ENCODE measurements at regions not wholly inside any gene's neighbourhood (a gene's known extent, or its start where the extent isn't known, plus 50 kb on each side); places are given as distances from the start of the nearest gene placed in this dataset.
A peak's percentile ranks its signal among the peaks of the same experiment; 100 is the strongest.
"Not testable (repeated sequence)": the region's sequence is repeated elsewhere in the genome, so short reads cannot be mapped to it uniquely, and the experiment has no call there.

DNA sequence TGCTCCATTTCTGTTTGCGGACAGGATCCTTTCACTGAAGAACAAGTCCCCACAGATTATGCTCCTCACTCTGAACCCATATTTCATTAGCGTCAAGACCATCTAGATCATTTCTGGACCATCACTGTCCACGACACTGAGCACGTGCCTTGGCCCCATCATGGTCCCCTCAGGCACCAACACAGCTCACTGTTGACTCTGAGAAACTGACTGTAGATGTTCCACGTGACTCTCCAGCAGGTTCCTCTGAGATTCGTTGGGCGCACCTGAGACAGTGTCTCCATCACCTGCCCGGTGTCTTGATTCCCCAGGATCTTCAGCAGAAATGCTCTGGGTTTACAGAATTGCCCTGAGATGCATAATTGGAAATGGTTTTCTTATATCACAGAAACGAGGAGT is 985.4 kb downstream of the TMEM121 start:
- no peak for TF ChIP-seq CTCF (IDR thresholded peaks at IDR 0.05)
- no peak for TF ChIP-seq POLR2A (IDR thresholded peaks at IDR 0.05)
- intact Hi-C loops (cut with DNase I; ENCODE audit: low total_unique reads): no loop called here
- Histone ChIP-seq H3K4me1 (no peaks in the 10 kb centered on the region), H3K36me3 (no peaks in the 10 kb centered on the region), H3K9me3 (no peaks in the 10 kb centered on the region), H3K27me3 (no peaks in the 10 kb centered on the region), H3K4me3 (no peak overlapping the region), H3K27ac (no peak overlapping the region)
- no peak for DNase-seq

DNA sequence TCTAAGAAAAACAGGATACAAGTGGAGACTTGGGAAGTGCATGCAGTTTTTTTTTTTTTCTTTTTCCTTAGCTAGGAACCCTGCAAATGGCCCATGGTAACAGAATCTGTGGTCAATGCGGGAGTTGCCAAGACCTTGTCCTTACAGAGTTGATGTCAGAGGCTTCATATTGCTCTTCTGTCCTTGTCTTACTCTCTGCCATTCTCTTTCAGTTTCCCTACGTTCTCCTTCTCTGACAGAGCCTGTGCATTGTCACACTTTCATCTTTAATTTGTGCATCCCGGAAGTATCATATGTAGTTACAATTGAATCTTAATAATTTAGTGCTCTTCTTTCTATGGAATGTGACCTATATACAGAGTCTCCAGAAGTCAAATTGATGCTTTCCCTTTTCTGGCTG is 986.9 kb downstream of the TMEM121 start:
- Histone ChIP-seq H3K4me3 (no peak overlapping the region), H3K36me3 (no peaks in the 10 kb centered on the region), H3K27me3 (no peaks in the 10 kb centered on the region), H3K27ac (no peak overlapping the region), H3K4me1 (no peaks in the 10 kb centered on the region), H3K9me3 (no peaks in the 10 kb centered on the region)
- intact Hi-C loops (cut with DNase I; ENCODE audit: low total_unique reads): no loop called here
- no peak for DNase-seq
- TF ChIP-seq POLR2A (IDR thresholded peaks at IDR 0.05): no peak
- no peak for TF ChIP-seq CTCF (IDR thresholded peaks at IDR 0.05)

GRCh38 chr14:106518054-106518943 is 991.9 kb downstream of the TMEM121 start:
- Histone ChIP-seq H3K27me3 (no peaks in the 10 kb centered on the region), H3K4me1 (no peaks in the 10 kb centered on the region), H3K9me3 (no peaks in the 10 kb centered on the region), H3K4me3 (no peak overlapping the region), H3K36me3 (no peaks in the 10 kb centered on the region), H3K27ac (no peak overlapping the region)
- TF ChIP-seq CTCF (IDR thresholded peaks at IDR 0.05): peak in 1 of 4 experiments; percentile 8
- no peak for TF ChIP-seq POLR2A (IDR thresholded peaks at IDR 0.05)
- DNase-seq: peak in 1 of 2 donors; percentile 21
- intact Hi-C loops (cut with DNase I; ENCODE audit: low total_unique reads): no loop called here

DNA sequence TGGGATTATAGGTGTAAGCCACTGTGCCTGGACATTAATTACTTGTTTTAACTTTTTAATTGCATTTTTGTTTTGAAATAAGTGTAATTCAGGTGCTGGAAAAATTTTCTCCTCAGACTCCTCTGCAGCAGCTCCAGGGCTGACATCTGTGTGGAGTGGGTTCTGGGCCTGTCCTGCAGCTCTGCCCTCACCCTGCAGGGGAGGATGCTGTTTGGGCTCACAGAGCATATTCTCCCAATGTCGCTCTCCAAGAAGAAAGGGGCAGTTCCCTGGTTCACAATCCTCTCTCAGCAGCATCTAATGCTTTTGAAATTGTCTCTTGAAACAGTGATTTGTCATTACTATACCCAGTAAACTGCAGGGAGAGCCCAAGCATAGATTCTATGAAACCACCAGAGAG is 995.7 kb downstream of the TMEM121 start:
- intact Hi-C loops (cut with DNase I; ENCODE audit: low total_unique reads); H3K4me1 ChIP-seq; H3K36me3 ChIP-seq; H3K27me3 ChIP-seq; H3K4me3 ChIP-seq; DNase-seq; H3K27ac ChIP-seq; H3K9me3 ChIP-seq: not testable (repeated sequence)

GRCh38 chr14:106522990-106523389 is 996.6 kb downstream of the TMEM121 start:
- no peaks in the 10 kb centered on the region for H3K4me1 ChIP-seq
- DNase-seq: no peak
- H3K36me3 ChIP-seq: no peaks in the 10 kb centered on the region
- H3K27ac ChIP-seq: no peak overlapping the region
- intact Hi-C loops (cut with DNase I; ENCODE audit: low total_unique reads): no loop called here
- H3K27me3 ChIP-seq: no peaks in the 10 kb centered on the region
- no peak overlapping the region for H3K4me3 ChIP-seq
- TF ChIP-seq CTCF (IDR thresholded peaks at IDR 0.05): no peak
- no peak for TF ChIP-seq POLR2A (IDR thresholded peaks at IDR 0.05)
- no peaks in the 10 kb centered on the region for H3K9me3 ChIP-seq
